NCI-H1436 treated with DMSO at 0.1 percent for 48 hours (cell line): ENCODE measurements at regions not wholly inside any gene's neighbourhood (a gene's known extent, or its start where the extent isn't known, plus 50 kb on each side); places are given as distances from the start of the nearest gene placed in this dataset.

Experiments
- DNase-seq: peaks from one replicate; lab custom pipeline; 2025; lab: John Stamatoyannopoulos, UW

GRCh38 chr18:55844382-55844781, 256.4 kb upstream of the TCF4 start:
- DNase-seq: no peak

- DNase-seq: no peak
Observed at GRCh38 chr18:55841314-55841713, 253.3 kb upstream of the TCF4 start.

GRCh38 chr18:55840601-55841170, 252.7 kb upstream of the TCF4 start:
- no peak for DNase-seq

GRCh38 chr18:55839343-55839742, 251.4 kb upstream of the TCF4 start:
- DNase-seq: no peak

- DNase-seq: no peak
Observed at GRCh38 chr18:55838841-55839240, 250.8 kb upstream of the TCF4 start.

GRCh38 chr18:55838319-55838718, 250.3 kb upstream of the TCF4 start:
- DNase-seq: no peak

GRCh38 chr18:55833543-55833942, 245.6 kb upstream of the TCF4 start:
- DNase-seq: no peak

- DNase-seq: no peak
Observed at GRCh38 chr18:55830544-55830943, 242.6 kb upstream of the TCF4 start.

- DNase-seq: no peak
Observed at GRCh38 chr18:55821219-55821618, 233.2 kb upstream of the TCF4 start.

- no peak for DNase-seq
Observed at GRCh38 chr18:55819448-55819847, 231.5 kb upstream of the TCF4 start.

- no peak for DNase-seq
Observed at GRCh38 chr18:55818284-55818683, 230.3 kb upstream of the TCF4 start.

- DNase-seq: no peak
Observed at GRCh38 chr18:55811925-55812324, 223.9 kb upstream of the TCF4 start.

GRCh38 chr18:55805666-55806065, 217.7 kb upstream of the TCF4 start:
- DNase-seq: no peak

GRCh38 chr18:55795101-55795669, 207.2 kb upstream of the TCF4 start:
- DNase-seq: no peak

- DNase-seq: no peak
Observed at GRCh38 chr18:55794288-55795052, 206.5 kb upstream of the TCF4 start.

GRCh38 chr18:55790296-55790695, 202.3 kb upstream of the TCF4 start:
- no peak for DNase-seq

GRCh38 chr18:55787536-55788073, 199.6 kb upstream of the TCF4 start:
- DNase-seq: no peak

- no peak for DNase-seq
Observed at GRCh38 chr18:55786651-55787272, 198.8 kb upstream of the TCF4 start.

GRCh38 chr18:55783921-55784320, 195.9 kb upstream of the TCF4 start:
- DNase-seq: no peak

GRCh38 chr18:55781481-55781957, 193.5 kb upstream of the TCF4 start:
- DNase-seq: no peak

GRCh38 chr18:55780586-55781071, 192.6 kb upstream of the TCF4 start:
- no peak for DNase-seq
